ENCODE measurements at regions not wholly inside any gene's neighbourhood (a gene's known extent, or its start where the extent isn't known, plus 50 kb on each side); places are given as distances from the start of the nearest gene placed in this dataset.

DNA sequence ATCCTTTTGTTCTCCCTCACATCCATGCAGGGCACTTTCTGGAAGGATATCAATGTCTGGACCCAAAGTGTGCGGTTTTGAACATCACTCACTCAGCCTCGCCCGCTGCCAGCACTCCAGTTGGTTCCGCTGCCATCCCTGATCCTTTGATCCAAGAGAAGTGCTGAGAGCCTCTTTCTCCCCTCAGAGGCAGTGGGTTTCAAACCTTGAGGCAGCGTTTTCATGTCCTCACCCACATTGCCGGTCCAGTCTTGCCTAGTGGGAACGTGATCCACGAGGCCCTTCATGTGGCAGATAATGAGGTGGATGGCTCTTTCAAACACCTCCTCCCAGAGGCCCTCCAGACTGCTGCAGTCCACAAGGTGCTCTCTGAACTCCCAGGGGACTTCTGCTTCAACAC is 122.2 kb downstream of the ACTL8 start:
- DNase-seq (ENCODE audit: low read depth): no peak

DNA sequence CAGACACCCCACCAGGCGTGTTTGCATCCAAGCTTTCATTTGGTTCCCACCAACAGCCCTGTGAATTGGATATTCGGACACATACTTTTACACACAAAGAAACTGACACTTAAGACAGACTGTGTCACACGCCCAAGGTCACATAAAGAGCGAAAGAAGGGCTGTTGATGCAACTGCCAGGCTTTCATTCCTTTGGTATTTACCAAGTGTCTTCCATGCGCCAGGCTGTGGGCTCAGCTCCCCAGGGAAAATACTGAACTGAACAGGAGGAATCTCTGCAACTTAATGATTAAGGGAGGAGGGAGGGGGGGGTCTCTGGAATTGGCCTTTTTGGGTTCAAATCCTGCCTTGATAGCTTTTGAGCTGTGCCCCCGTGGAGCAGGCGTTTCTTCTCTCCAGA is 122.8 kb downstream of the ACTL8 start:
- no peak for DNase-seq (ENCODE audit: low read depth)

DNA sequence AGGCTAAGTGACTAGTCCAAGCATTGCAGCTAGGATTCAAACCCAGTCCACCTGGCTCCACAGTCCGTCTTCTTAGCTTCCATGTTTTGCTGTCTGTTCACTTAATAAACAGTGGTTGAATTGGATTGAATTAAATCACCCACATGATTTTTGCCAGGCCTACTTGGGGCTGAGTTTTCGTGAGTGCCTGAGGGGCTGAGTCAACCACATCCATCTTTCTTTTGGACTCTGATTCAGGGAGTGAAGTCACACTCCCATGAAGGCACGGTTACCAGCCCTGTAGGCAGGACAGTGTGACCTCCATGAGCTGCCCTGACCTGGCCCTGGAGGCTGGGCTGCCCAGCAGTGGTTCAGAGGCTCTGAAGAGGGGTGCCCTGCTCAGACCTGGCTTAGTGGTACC is 123.7 kb downstream of the ACTL8 start:
- DNase-seq (ENCODE audit: low read depth): peak; percentile 33

DNA sequence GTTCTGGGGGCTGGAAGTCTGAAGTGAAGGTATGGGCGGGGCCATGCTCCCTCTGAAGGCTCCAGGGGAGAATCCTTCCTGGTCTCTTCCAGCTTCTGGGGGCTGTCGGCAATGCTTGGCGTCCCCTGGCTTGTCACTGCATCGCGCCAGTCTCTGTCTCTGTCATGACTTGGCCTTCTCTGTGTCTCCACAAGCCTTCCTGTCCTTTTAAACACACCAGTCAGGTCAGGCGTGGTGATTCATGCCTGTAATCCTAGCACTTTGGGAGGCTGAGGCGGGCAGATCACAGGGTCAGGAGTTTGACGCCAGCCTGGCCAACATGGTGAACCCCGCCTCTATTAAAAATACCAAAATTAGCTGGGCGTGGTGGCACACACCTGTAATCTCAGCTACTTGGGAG is 125.3 kb downstream of the ACTL8 start:
- DNase-seq (ENCODE audit: low read depth): no peak

DNA sequence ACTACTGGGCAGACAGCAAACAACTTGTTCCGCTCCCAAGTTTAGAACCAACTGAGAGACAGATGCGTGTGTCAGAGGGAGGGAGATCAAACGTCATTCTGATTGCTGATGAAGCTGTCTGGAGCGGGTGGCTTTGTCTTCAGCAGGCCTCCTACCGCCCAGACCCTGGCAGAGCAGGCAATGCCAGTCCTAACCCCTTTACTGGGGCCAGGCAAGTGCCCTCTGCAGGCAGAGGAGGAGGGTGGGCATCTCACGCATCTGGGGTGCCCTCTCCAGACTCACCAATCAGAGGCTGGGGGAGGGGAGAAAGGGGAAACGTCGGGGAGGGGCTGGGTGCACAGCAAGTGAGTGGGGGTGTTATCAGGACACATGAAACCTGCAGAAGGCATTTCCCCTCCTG is 126.6 kb downstream of the ACTL8 start:
- DNase-seq (ENCODE audit: low read depth): no peak

DNA sequence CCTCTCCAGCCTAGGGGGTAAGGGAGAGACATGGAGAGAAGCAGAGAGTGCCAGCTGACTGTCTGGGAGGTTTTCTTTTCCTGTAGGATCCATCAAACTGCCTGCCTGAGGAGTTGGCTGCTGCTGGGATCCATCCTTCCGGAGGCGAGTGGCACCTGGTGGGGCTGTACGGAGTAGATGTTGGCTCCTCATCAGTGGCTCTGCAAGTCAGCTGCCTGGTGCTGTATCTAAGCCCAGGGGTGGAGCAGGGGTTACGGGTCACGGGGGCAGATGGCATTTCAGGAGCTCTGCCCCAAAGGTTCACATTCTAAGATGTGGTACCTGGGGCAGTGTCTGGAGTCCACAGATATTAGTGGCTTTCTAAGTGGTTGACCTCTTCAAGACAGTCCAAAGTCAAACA is 128.0 kb downstream of the ACTL8 start:
- DNase-seq (ENCODE audit: low read depth): no peak

DNA sequence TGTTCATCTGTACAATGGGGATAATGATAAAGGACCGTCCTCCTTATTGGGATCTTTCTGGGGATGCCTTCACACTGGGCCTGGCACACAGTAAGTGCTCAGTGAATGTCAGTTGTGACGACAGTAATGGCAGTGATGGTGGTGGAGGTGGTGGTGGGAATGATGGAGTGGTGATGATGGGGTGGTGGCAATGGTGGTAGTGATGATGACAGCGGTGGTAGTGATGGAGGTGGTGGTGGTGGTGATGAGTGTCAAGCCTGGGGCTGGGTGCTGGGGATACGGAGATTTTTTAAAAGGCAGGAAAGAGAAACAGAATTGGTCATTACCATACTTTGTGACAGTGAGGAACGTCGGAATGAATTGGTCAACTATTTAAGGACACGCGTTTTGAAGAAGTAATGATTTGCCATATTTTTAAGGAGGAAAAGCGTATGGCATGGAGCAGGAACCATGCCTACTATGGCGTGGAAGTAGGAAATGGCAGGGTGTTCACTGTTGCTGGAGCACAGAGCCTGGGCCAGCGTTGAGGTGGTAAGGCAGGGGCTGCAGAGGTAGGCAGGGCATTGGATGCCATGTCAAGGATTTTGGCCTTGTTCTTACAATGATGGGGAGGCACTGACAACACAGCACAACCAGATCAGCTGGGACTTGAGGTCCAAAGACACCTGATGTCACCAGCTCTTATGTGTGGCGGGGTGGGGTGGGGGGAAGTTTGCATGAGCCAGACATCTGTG is 128.7 kb downstream of the ACTL8 start:
- no peak for DNase-seq (ENCODE audit: low read depth)

DNA sequence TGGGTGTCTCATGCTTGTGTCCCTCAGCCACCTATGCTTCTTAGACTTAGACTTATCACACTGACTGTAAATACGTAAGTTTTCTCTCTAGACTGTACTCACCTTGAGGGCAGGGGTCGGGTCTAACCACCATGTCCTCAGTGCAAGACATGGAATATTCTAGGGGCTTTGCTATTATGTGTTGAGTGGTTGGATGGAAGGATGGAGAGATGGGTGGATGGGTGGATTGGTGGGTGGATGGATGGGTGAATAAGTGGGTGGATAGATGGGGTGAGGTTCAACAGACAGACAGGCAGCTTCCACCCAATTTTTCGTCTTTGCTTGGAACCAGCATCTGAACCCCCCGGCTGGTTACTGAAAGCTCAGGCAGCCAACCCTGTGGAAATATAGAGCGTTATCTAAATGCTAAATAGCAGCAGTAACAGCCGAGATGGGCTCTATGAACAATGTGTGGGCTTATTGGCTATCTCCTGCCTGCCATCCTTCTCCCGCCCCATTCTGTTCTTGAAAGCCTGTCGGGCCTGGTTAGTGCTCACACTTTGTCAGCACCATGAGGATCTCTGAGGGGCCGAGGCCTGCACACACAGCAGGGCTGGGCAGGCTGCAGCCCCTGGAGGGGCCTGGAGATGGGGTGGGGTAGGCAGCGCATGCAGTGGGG is 130.7 kb downstream of the ACTL8 start:
- DNase-seq (ENCODE audit: low read depth): no peak

DNA sequence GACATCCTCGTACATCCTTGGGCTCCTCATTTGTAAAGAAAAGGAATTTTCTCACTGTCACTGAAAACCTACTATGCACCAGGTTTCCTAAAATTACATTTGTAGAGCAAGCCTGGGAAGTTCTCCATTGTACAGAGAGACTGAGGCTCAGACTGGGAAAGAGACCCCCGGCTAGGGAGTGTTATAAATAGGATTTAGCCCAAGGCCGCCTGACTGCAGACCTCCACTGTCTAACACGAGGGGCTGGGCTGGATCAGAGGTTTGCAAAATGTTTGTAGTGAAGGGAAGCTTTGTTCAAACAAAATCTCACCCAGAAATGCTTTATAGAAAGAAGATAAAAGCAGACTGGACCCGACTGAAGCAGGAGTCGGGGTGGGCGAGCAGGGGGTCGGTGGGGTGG is 131.3 kb downstream of the ACTL8 start:
- no peak for DNase-seq (ENCODE audit: low read depth)

DNA sequence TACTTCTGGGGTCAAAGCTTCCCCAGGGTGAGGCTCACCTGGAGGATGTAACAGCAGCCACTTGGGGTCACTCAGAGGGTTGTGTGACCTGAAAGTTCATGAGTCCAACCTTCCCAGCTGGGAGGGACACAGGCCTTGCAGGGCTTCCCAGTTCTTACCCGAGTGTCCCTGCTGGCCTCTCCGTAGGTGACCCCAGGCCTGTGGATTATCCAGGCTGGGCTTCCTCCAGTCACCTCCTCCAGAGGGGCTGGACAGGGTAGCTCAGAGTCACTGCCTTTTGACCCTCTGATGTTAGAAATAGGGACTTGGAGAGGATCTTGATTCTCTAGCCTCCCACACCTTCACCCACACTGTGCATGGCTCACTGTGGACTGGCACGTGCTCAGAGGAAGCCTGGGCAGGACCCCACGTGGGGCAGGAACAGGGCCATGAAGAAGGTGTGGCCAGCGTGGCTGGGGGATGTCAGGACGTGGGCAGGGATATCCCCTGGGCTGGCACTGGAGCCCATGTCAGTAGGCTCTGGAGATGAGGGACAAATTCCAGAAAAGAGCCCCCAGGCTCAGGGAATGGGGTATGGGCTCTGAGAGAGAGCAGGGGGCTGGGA is 131.8 kb downstream of the ACTL8 start:
- no peak for DNase-seq (ENCODE audit: low read depth)

DNA sequence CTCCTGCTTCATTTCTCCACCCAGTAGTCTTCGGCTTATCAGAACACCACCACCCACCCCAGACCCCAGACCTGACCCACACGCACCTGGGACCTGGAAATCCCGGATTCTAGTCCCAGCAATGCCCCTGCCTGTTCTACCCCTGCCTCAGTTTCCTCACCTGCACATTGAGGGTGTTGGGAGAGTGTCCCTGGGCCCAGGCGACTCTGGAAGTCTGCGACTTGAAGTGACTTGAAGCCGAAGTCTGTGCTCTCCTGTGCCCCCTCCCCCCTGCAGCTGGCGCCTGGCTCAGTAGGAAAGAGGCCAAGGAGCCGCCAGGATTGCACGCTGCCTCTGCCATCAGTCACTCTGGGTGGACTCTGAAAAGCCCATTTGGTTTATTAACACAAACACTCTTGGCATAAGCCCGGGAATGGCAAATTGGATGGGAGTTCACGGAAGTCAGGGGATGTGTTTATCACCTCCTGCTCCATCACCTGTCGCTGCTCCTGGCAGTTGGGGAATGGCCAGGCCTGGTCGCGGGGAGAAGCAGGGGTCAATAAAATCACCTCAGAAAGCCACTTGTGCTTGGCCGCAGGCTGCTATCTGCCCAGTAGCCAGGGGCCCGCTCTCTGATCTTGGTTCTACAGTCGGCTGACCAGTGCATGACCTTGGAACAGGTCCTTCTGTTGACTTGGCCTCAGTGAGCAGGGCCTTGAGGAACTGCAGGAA is 132.7 kb downstream of the ACTL8 start:
- no peak for DNase-seq (ENCODE audit: low read depth)

DNA sequence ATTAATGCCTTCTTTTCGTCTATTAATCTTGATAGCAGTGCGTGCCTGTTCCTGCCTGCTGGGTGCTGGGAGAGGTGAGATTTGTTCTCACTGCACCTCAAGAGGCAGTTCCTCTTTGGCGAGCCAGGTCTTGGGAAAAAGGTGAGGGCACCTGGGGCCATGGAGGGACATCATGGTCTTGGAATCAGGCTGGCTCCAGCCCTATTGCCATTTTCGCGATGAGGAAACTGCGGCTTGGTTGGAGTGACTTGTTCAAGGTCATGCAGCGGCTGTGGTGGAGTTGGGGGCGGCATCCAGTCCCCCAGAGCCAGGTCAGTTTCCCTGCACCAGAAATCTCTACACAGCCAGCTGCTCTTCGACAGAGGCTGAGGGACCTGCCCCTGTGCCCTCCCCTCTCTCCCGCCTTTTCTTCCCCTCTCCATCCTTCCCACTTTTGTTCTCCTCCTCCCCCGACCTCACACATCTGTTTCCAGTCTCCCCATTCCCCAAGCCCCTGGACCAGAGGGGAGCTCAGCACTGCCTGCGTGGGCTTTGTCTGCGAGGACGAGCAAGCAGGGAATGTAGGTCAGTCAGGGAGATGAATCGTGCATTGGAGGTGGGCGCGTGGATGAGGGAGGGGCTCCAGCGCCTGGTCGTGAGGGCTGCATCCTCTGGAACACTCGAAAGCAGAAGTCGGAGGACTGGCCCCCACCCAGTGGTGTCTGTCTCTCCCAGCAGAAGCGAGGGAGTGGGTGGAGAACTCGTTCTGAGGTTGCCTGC is 135.1 kb downstream of the ACTL8 start:
- no peak for DNase-seq (ENCODE audit: low read depth)

DNA sequence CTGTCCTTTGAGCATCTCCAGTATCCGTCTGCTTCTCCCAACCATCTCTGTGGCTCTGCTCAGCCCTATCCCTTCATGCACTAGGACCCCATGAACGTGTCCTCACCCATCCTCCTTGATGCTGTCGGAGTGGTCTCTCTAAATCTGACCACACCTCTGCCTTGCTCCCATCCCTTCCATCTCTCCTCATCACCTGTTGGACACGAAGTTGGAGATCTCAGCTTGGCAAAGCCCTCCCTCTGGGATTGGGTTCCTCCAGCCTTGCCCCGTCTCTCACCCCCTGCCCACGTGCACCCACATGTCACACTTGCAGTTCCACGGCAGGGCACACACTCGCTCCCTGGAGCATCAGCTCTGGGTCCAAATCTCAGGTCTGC is 135.7 kb downstream of the ACTL8 start:
- DNase-seq (ENCODE audit: low read depth): no peak

DNA sequence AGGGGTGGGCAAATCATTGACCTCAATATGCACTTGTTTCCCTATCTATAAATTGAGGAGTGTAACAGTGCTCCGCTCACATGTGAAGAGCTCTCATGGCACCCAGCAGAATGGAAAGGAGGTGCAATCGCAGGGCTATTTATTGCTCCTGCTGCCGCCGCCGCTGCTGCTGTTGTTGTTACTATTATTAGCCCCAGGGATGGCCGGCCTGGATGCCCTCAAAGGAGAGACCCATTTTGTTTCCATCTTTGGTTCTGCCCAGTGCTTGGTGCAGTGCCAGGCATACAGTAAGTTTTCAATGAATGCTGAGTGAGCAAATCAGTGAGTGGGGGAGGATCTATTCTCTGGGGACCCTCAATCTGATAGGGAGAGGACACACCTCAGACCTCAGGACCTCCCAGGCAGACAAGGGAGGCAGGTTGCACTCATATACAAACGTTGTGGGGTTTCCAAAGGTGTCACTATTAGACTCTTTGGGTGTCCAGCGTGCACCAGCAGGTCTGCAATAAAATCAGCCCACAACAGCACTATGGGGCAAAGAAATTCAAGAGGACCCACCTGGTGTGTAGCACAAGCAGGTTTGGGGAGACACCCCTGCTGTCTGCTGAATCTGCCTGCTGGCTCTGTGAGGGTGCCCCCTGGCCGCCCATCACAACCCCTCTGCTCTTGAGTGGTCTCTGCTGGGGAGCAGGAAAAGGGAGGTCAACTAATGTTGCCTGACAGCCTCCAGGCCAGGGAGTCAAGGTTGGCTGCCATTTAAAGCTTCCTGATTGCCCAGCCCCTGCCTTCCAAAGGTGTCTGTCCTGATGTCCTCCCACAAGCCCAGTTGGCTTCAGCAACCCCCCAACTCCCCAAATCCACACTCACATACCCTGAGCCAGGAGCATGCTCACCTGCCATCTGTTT is 136.3 kb downstream of the ACTL8 start:
- DNase-seq (ENCODE audit: low read depth): no peak

DNA sequence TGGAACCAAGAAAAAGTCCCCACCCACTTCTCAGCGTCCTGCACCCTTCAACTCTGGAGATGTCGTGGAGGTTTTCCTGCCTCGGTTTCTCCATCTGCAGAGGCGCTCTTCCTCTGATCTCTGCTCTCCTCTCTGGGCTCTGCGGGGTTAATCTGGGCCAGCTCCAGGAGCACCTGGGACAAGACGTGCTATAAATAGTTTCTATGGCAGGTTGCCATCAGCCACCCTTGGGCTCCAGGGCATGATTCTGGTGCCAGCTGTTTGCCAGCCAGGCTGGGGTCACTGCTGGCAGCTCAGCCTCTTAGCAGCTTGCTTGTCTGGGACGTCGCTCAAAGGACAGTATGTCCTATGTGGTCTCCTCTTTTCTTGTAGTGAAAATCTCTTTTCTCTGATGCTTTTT is 137.1 kb downstream of the ACTL8 start:
- no peak for DNase-seq (ENCODE audit: low read depth)

DNA sequence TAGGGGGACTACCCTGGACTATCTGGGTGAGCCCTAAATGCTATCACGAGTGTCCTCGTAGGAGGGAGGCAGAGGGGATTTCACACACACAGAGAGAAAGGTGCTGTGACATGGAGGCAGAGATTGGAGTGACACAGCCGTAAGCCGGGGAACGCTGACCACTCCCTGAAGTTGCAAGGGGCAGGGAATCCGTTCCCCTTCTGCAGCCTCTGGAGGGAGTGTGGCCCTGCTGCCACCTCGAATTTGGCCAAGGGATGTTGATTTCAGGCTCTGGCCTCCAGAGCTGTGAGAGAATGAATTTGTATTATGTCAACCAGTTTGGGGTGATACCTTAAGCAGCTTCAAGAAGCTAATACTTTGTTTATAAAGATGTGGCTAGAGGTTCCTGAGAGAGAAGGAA is 137.7 kb downstream of the ACTL8 start:
- no peak for DNase-seq (ENCODE audit: low read depth)

DNA sequence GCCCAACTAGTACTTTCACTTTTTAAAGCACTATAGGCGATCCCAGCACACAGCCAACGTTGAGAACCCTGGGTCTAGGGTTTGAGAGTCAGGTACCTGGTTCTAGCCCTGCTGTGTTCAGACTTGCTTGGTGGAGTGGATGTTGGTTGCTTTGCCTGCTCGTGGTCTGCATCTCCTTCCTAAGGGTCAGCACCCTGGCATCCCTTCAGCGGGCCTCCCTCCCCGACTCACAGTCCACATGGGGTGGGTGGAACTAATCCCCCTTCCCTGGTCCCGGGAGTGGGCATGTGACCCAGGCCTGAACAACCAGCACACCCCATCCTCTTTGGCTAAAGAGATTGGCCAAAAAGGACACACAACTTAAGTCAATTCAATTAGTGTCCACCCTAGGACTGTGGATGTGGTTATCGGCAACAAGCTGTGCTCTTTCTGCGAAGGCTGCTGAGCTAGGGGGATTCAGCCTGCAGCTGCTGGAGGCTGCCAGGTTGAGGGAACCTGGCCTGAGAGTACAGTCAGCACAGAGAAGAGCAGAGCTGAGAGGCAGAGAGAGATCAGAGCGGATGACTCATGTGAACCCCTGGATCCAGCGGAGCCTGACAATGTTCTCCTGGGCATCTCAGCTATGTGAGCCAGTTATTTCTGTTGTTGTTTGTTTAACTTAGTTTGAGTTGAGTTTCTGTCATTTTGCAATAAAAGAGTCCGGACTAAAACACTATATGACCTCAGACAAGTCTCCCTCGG is 138.9 kb downstream of the ACTL8 start:
- DNase-seq (ENCODE audit: low read depth): no peak

DNA sequence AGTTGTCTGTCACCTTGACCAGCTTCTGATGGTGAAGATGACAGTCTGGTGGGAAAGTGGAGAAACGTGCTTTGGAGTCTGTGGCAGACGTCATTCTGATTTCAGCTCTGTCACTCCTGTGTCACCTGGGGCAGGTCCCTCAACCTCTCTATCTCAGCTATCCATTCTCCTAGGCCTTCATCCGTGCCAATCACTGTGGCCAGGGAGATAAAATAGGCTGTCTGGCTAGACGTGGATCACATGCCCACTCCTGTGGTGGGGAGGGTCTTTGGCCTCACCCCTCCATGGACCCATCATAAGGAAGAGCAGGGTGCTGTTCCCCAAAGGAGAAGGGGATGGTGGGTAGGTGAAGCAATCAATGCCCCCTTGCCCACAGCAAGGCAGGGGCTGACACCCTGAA is 140.3 kb downstream of the ACTL8 start:
- DNase-seq (ENCODE audit: low read depth): no peak

DNA sequence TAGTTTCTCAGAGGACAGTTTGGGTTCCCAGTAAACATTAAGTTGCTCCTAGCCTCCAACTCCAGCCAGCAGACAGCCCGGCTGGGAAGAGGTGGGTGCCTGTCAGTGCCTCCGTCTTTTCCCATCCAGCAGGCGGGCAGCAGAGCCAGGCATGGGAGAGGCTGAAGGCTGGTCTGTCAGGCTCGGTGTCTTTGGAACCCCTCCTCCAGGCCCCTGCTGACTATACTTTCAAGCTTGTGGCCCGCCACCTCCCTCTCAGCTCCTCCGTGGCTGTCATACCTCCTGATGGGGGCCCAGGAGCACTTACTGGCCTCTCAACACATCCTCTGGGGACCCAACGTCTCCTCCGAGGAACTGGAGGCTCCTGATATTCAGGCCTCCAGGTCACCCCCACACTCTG is 140.9 kb downstream of the ACTL8 start:
- no peak for DNase-seq (ENCODE audit: low read depth)

DNA sequence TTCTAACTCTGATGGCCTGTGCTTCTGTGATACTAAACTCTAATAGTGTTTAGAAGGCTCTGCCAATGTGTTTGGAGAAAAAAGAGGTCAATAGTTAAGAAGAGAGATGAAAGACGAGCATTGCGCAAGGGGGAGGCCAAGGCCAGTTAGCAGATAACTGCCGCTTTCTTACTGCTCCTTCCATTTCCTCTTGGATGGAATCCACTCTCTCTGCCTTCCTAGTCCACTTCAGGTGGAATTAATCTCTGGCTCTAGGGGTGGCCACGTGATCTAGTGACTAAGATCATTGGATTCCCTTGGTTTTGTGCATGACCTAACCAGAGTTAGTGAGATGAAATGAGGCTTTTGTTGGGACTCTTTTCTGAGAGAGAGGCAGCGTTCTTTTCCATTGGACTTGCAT is 148.3 kb downstream of the ACTL8 start:
- no peak for DNase-seq (ENCODE audit: low read depth)

DNA sequence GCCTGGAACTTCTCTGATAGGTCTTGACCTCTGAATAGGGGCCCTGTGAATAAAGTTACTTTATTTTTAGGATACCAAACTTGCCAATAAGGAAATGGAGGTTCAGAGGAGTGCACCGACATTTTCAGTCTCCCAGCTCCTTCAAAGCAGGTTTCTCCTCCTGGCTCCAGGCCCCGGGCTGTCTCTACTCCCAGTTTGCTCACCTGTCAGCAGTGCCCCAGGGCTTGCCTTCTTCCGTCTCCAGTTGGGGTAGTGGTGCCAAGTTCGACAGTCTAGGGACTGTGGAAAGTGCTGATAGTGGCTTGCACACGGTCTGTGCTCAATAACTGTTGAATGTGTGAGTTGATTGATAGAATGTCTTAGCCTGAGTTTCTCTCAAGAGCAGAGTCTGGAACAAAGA is 149.2 kb downstream of the ACTL8 start:
- no peak for DNase-seq (ENCODE audit: low read depth)

Measured in HS-27A (cell line).